Fibroblast of lung (primary cell): ENCODE measurements at regions not wholly inside any gene's neighbourhood (a gene's known extent, or its start where the extent isn't known, plus 50 kb on each side); places are given as distances from the start of the nearest gene placed in this dataset.

Experiments
- DNase-seq, 2 donors: peaks; one replicate each; pipeline versions ENCODE4 v3.0.0 to v3.0.0-alpha.2; 2010; ENCODE audit warnings: low read depth in 2 of 2
- H2AFZ ChIP-seq: 2 replicates; pipeline ENCODE4 v1.5.1; 2012; ENCODE audit warnings: low read length, control low read depth, inconsistent platforms
- H3K27ac ChIP-seq: 2 replicates; pipeline ENCODE4 v1.5.1; 2011; ENCODE audit warnings: low read length, control low read depth; ENCODE audit not compliant: insufficient read depth
- H3K27me3 ChIP-seq: 2 replicates; pipeline ENCODE4 v1.5.1; 2011; ENCODE audit warnings: mild to moderate bottlenecking, low read length; ENCODE audit not compliant: control insufficient read depth, insufficient read depth
- H3K36me3 ChIP-seq: 2 replicates; pipeline ENCODE4 v1.5.1; 2011; ENCODE audit warnings: low read length; ENCODE audit not compliant: control insufficient read depth, insufficient read depth
- H3K4me1 ChIP-seq: 2 replicates; pipeline ENCODE4 v1.5.1; 2011; ENCODE audit warnings: low read length; ENCODE audit not compliant: control insufficient read depth, insufficient read depth; ENCODE audit errors: extremely low read depth
- H3K4me2 ChIP-seq: 2 replicates; pipeline ENCODE4 v1.5.1; 2011; ENCODE audit warnings: low read length, control low read depth; ENCODE audit not compliant: insufficient read depth; ENCODE audit errors: extremely low read depth
- H3K4me3 ChIP-seq, 4 experiments: fragments of 200-600 bp in 1 of 4; sonication (generic) in 1 of 4; replicated peaks in 1 of 4; 2 replicates each; pipeline ENCODE4 v1.5.1; 2011 to 2016; ENCODE audit warnings: low read length in 4 of 4, low read depth in 3 of 4, mild to moderate bottlenecking in 3 of 4, control low read depth in 2 of 4, inconsistent platforms in 1 of 4, mixed read lengths in 1 of 4; ENCODE audit not compliant: insufficient read depth in 1 of 4; ENCODE audit errors: control extremely low read depth in 1 of 4
- H3K79me2 ChIP-seq: 2 replicates; pipeline ENCODE4 v1.5.1; 2012; ENCODE audit warnings: mild to moderate bottlenecking, low read length, inconsistent platforms; ENCODE audit not compliant: control insufficient read depth, insufficient read depth
- H3K9ac ChIP-seq: 2 replicates; pipeline ENCODE4 v1.5.1; 2011; ENCODE audit warnings: mild to moderate bottlenecking, low read length, control low read depth; ENCODE audit not compliant: insufficient read depth
- H3K9me3 ChIP-seq: 2 replicates; pipeline ENCODE4 v1.5.1; 2012; ENCODE audit warnings: low read depth, low read length; ENCODE audit not compliant: control insufficient read depth, insufficient read depth
- H4K20me1 ChIP-seq: 2 replicates; pipeline ENCODE4 v1.5.1; 2011; ENCODE audit warnings: low read length; ENCODE audit not compliant: control insufficient read depth, insufficient read depth; ENCODE audit errors: extremely low read depth
- CTCF ChIP-seq, 2 donors: IDR thresholded peaks in 1 of 2; conservative IDR thresholded peaks in 1 of 2; 1 replicate in 1 of 2; 2 replicates in 1 of 2; pipeline ENCODE4 v1.5.1; 2011 to 2012; ENCODE audit warnings: low read length in 2 of 2, control low read depth in 1 of 2, inconsistent platforms in 1 of 2, low read depth in 1 of 2, mild to moderate bottlenecking in 1 of 2
- EZH2 ChIP-seq: IDR thresholded peaks from 2 replicates; pipeline ENCODE4 v1.5.1; 2012; ENCODE audit warnings: low read length, control low read depth, mild to moderate bottlenecking; ENCODE audit errors: missing control alignments

- no peak overlapping the region for H3K4me2 ChIP-seq
- H3K27me3 ChIP-seq, result no peaks in the 10 kb centered on the region
- H3K9ac ChIP-seq, result no peak overlapping the region
- no peaks in the 10 kb centered on the region for H3K9me3 ChIP-seq
- H3K79me2 ChIP-seq, result no peaks in the 10 kb centered on the region
- H3K4me3 ChIP-seq, result no peak overlapping the region
- H3K4me1 ChIP-seq, result no peaks in the 10 kb centered on the region
- no peak overlapping the region for H3K27ac ChIP-seq
- H4K20me1 ChIP-seq, result no peaks in the 10 kb centered on the region
- H3K36me3 ChIP-seq, result no peaks in the 10 kb centered on the region
- TF ChIP-seq CTCF (conservative IDR thresholded peaks at IDR 0.05 in 1 of 2, IDR thresholded peaks at IDR 0.05 in 1 of 2; ENCODE audit: low read depth in 1 of 2, low read length in 2 of 2) (no peak), EZH2 (no peak)
- H2AFZ ChIP-seq, result no peak overlapping the region
- DNase-seq, result no peak
Measured at GRCh38 chr3:105278688-105279087, 88.0 kb upstream of the ALCAM start.

- Histone ChIP-seq H3K4me1 (no peaks in the 10 kb centered on the region), H3K9ac (no peak overlapping the region), H3K27ac (no peak overlapping the region), H3K79me2 (no peaks in the 10 kb centered on the region), H3K27me3 (no peaks in the 10 kb centered on the region), H3K4me3 (no peak overlapping the region), H4K20me1 (no peaks in the 10 kb centered on the region), H3K4me2 (no peak overlapping the region), H3K36me3 (no peaks in the 10 kb centered on the region), H2AFZ (no peak overlapping the region), H3K9me3 (no peaks in the 10 kb centered on the region)
- TF ChIP-seq EZH2 (no peak), CTCF (conservative IDR thresholded peaks at IDR 0.05 in 1 of 2, IDR thresholded peaks at IDR 0.05 in 1 of 2; ENCODE audit: low read depth in 1 of 2, low read length in 2 of 2) (no peak)
- DNase-seq, result no peak
Measured at GRCh38 chr3:105281989-105282388, 84.7 kb upstream of the ALCAM start.

GRCh38 chr3:105284876-105285275 is 81.8 kb upstream of the ALCAM start:
- Histone ChIP-seq H3K27me3 (no peaks in the 10 kb centered on the region), H3K79me2 (no peaks in the 10 kb centered on the region), H3K4me3 (no peak overlapping the region), H4K20me1 (no peaks in the 10 kb centered on the region), H3K36me3 (no peaks in the 10 kb centered on the region), H3K27ac (no peak overlapping the region), H3K4me2 (no peak overlapping the region), H3K9ac (no peak overlapping the region), H3K9me3 (no peaks in the 10 kb centered on the region), H2AFZ (no peak overlapping the region), H3K4me1 (no peaks in the 10 kb centered on the region)
- no peak for TF ChIP-seq CTCF (conservative IDR thresholded peaks at IDR 0.05 in 1 of 2, IDR thresholded peaks at IDR 0.05 in 1 of 2; ENCODE audit: low read depth in 1 of 2, low read length in 2 of 2)
- peak in 1 of 2 donors; percentile 10 for DNase-seq
